ENCODE measurements at regions not wholly inside any gene's neighbourhood (a gene's known extent, or its start where the extent isn't known, plus 50 kb on each side); places are given as distances from the start of the nearest gene placed in this dataset.

- intact Hi-C loops (cut with DNase I; ENCODE audit: low total_unique reads), result no loop called here
- no peak for DNase-seq (ENCODE audit: low spot score in 2 of 2)
- H3K4me3 ChIP-seq (ENCODE audit: low read depth, poor library complexity, severe bottlenecking), result no peak overlapping the region
- WGBS, 2 donors, result 66 to 80% methylated on average over 1 of the region's 1 CpG
- TF ChIP-seq POLR2A (IDR thresholded peaks at IDR 0.05), result no peak
- TF ChIP-seq, protein P1, sequence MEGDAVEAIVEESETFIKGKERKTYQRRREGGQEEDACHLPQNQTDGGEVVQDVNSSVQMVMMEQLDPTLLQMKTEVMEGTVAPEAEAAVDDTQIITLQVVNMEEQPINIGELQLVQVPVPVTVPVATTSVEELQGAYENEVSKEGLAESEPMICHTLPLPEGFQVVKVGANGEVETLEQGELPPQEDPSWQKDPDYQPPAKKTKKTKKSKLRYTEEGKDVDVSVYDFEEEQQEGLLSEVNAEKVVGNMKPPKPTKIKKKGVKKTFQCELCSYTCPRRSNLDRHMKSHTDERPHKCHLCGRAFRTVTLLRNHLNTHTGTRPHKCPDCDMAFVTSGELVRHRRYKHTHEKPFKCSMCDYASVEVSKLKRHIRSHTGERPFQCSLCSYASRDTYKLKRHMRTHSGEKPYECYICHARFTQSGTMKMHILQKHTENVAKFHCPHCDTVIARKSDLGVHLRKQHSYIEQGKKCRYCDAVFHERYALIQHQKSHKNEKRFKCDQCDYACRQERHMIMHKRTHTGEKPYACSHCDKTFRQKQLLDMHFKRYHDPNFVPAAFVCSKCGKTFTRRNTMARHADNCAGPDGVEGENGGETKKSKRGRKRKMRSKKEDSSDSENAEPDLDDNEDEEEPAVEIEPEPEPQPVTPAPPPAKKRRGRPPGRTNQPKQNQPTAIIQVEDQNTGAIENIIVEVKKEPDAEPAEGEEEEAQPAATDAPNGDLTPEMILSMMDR (IDR thresholded peaks at IDR 0.05), result no peak
Observed at GRCh38 chr6:19033683-19034082, 646.5 kb downstream of the RNF144B start.

DNA sequence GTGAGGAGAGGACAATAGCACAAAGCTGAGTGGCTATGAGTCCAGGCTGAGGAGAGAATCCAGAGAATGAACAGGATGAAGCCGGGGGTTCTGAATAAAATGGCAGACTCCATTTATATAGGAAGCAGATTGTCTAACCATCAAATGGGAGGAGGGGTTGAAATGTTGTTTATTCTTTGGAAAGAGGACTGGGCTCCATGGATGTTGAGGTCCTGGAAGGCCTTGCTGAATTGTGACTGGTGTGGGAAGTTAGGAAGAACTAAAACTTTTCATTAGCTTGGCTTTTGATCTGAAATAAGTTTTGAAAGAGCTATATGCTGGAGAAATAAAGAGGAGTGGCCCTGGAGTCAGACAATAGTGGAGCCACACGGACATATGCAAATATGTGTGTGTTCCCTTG lies 647.8 kb downstream of the RNF144B start:
- H3K4me3 ChIP-seq (ENCODE audit: low read depth, poor library complexity, severe bottlenecking), result no peak overlapping the region
- WGBS, 2 donors, result 72 to 77% methylated on average over 2 of the region's 2 CpGs
- no peak for TF ChIP-seq POLR2A (IDR thresholded peaks at IDR 0.05)
- TF ChIP-seq, protein P1 (IDR thresholded peaks at IDR 0.05), result no peak
- no peak for DNase-seq (ENCODE audit: low spot score in 2 of 2)
- intact Hi-C loops (cut with DNase I; ENCODE audit: low total_unique reads), result no loop called here

GRCh38 chr6:19035461-19036195 lies 648.5 kb downstream of the RNF144B start:
- intact Hi-C loops (cut with DNase I; ENCODE audit: low total_unique reads), result no loop called here
- DNase-seq (ENCODE audit: low spot score in 2 of 2), result no peak

DNA sequence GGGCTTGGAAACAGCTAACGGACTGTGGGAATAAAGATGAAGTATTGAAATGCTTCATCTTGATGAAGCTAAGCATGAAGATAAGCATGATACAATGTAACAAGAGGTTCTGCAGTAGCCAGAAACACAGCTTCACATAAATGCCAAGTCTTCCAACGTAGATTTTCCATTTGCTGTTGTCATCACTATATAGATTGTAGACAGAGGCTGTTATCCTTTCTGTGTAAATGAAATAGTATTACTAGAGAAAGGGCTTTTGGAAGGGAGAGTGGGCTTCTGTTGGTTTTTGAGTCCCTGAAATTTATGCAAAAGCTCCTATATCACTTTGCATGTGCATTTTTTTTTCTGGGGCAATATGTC lies 649.0 kb downstream of the RNF144B start:
- DNase-seq (ENCODE audit: low spot score in 2 of 2), result no peak
- no peak for TF ChIP-seq POLR2A (IDR thresholded peaks at IDR 0.05)
- TF ChIP-seq, protein P1 (IDR thresholded peaks at IDR 0.05), result no peak
- no peak overlapping the region for H3K4me3 ChIP-seq (ENCODE audit: low read depth, poor library complexity, severe bottlenecking)
- 79 to 85% methylated on average over 2 of the region's 2 CpGs for WGBS, 2 donors
- intact Hi-C loops (cut with DNase I; ENCODE audit: low total_unique reads), result no loop called here

More at GRCh38 chr6:19035461-19036195, 648.5 kb downstream of the RNF144B start:
- 48 to 54% methylated on average over 7 of the region's 7 CpGs for WGBS, 2 donors
- TF ChIP-seq, protein P1 (IDR thresholded peaks at IDR 0.05), result no peak
- TF ChIP-seq POLR2A (IDR thresholded peaks at IDR 0.05), result no peak
- no peak overlapping the region for H3K4me3 ChIP-seq (ENCODE audit: low read depth, poor library complexity, severe bottlenecking)

GRCh38 chr6:19037607-19038006 lies 650.5 kb downstream of the RNF144B start:
- WGBS, 2 donors, result 90 to 93% methylated on average over 4 of the region's 4 CpGs
- TF ChIP-seq, protein P1 (IDR thresholded peaks at IDR 0.05), result no peak
- no peak for TF ChIP-seq POLR2A (IDR thresholded peaks at IDR 0.05)
- no peak overlapping the region for H3K4me3 ChIP-seq (ENCODE audit: low read depth, poor library complexity, severe bottlenecking)
- DNase-seq (ENCODE audit: low spot score in 2 of 2), result no peak
- intact Hi-C loops (cut with DNase I; ENCODE audit: low total_unique reads), result no loop called here

GRCh38 chr6:19039287-19039686 lies 652.1 kb downstream of the RNF144B start:
- intact Hi-C loops (cut with DNase I; ENCODE audit: low total_unique reads), result no loop called here
- no peak for DNase-seq (ENCODE audit: low spot score in 2 of 2)
- TF ChIP-seq POLR2A (IDR thresholded peaks at IDR 0.05), result no peak
- TF ChIP-seq, protein P1 (IDR thresholded peaks at IDR 0.05), result no peak
- H3K4me3 ChIP-seq (ENCODE audit: low read depth, poor library complexity, severe bottlenecking), result no peak overlapping the region

Measured in lower leg skin (tissue), 4 donors.